ENCODE measurements at regions not wholly inside any gene's neighbourhood (a gene's known extent, or its start where the extent isn't known, plus 50 kb on each side); places are given as distances from the start of the nearest gene placed in this dataset.
"Not testable (repeated sequence)": the region's sequence is repeated elsewhere in the genome, so short reads cannot be mapped to it uniquely, and the experiment has no call there.

GRCh38 chr7:75254238-75254637, 141.2 kb upstream of the TRIM73 start:
- H3K4me3 Mint-ChIP-seq; H3K9me3 Mint-ChIP-seq; POLR2A ChIA-PET; H3K27me3 Mint-ChIP-seq; H3K36me3 Mint-ChIP-seq (ENCODE audit: low read depth); H3K27ac Mint-ChIP-seq; DNase-seq; CTCF ChIA-PET; H3K4me1 Mint-ChIP-seq: not testable (repeated sequence)

DNA sequence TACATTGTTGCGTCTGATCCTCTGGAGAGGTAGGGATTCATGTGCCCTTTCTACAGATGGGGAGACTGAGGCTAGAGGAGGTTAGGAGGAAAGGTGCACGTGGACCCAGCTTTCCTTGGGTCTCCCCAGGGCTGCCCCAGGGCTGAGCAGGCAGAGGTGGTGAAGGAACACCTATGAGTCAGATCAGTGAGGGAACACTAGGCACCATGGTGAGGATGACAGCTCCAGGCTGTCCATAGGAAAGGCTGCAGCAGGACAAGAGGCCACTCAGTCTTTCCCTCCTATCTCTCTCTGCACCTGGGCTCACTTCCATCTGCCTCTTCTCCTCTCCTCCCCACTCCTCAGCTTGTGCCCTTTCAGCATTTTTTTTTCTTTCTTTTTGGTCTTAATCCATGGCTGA, 138.0 kb upstream of the TRIM73 start:
- H3K27ac Mint-ChIP-seq; H3K4me3 Mint-ChIP-seq; CTCF ChIA-PET; H3K4me1 Mint-ChIP-seq; H3K36me3 Mint-ChIP-seq (ENCODE audit: low read depth); H3K27me3 Mint-ChIP-seq; H3K9me3 Mint-ChIP-seq; POLR2A ChIA-PET; DNase-seq: not testable (repeated sequence)

- H3K4me1 Mint-ChIP-seq; H3K36me3 Mint-ChIP-seq (ENCODE audit: low read depth); POLR2A ChIA-PET: not testable (repeated sequence)
Observed at GRCh38 chr7:75259454-75260003, 135.9 kb upstream of the TRIM73 start.

DNA sequence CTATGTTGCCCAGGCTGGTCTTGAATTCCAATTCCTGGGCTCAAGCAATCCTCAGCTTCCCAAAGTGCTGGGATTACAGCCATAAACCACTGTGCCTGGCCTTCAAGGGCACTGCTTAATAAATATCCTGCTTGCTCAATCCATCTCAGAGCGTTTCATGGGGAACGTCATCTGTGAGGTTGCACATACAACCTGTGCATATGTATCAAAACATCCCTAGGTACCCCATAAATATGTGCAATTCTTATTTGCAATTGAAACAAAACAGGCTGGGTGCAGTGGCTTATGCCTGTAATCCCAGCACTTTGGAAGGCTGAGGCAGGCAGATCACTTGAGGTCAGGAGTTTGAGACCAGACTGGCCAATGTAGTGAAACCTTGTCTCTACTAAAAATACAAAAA, 133.8 kb upstream of the TRIM73 start:
- DNase-seq; CTCF ChIA-PET; H3K36me3 Mint-ChIP-seq (ENCODE audit: low read depth); H3K4me1 Mint-ChIP-seq; H3K27ac Mint-ChIP-seq; POLR2A ChIA-PET; H3K9me3 Mint-ChIP-seq; H3K4me3 Mint-ChIP-seq; H3K27me3 Mint-ChIP-seq: not testable (repeated sequence)

More at GRCh38 chr7:75259454-75260003, 135.9 kb upstream of the TRIM73 start:
- H3K27me3 Mint-ChIP-seq, H3K27ac Mint-ChIP-seq, DNase-seq, H3K9me3 Mint-ChIP-seq, H3K4me3 Mint-ChIP-seq, CTCF ChIA-PET: not testable (repeated sequence)

DNA sequence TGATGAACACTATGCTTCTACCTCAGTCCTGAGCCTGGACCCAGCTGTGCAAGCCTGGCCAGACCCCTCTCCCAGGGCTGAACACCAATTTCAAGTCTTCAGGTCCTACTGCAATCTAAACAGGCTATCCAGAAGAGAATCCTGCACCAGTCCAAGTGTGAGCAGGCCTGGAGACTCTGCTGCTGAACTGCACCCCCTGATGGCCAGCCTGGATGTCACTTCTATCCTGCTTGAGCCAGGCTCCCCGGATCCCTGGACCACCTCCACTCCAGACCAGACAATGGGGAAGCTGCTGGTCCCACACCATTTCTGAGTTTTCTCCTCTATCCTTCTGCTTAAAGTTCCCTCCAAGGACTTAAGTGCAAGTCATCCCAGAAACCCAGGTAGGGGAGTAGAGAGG, 127.3 kb upstream of the TRIM73 start:
- H3K27ac Mint-ChIP-seq; H3K9me3 Mint-ChIP-seq; H3K27me3 Mint-ChIP-seq; H3K4me3 Mint-ChIP-seq; H3K36me3 Mint-ChIP-seq (ENCODE audit: low read depth); DNase-seq; POLR2A ChIA-PET; H3K4me1 Mint-ChIP-seq; CTCF ChIA-PET: not testable (repeated sequence)

GRCh38 chr7:75269159-75269558, 126.3 kb upstream of the TRIM73 start:
- POLR2A ChIA-PET, H3K9me3 Mint-ChIP-seq, H3K27ac Mint-ChIP-seq: not testable (repeated sequence)

GRCh38 chr7:75274114-75274513, 121.3 kb upstream of the TRIM73 start:
- DNase-seq; H3K4me3 Mint-ChIP-seq; H3K27me3 Mint-ChIP-seq; H3K36me3 Mint-ChIP-seq (ENCODE audit: low read depth); CTCF ChIA-PET; POLR2A ChIA-PET; H3K4me1 Mint-ChIP-seq; H3K9me3 Mint-ChIP-seq; H3K27ac Mint-ChIP-seq: not testable (repeated sequence)

More at GRCh38 chr7:75269159-75269558, 126.3 kb upstream of the TRIM73 start:
- H3K27me3 Mint-ChIP-seq; DNase-seq; H3K4me1 Mint-ChIP-seq; H3K4me3 Mint-ChIP-seq; H3K36me3 Mint-ChIP-seq (ENCODE audit: low read depth); CTCF ChIA-PET: not testable (repeated sequence)

Measured in activated CD4-positive, alpha-beta T cell treated with anti-CD3 and anti-CD28 coated beads, Interleukin-2, amount 10 ng/mL, durations not matched to agents 7 days and 5 days (primary cell).